ENCODE measurements at regions not wholly inside any gene's neighbourhood (a gene's known extent, or its start where the extent isn't known, plus 50 kb on each side); places are given as distances from the start of the nearest gene placed in this dataset.

GRCh38 chr2:45337481-45337880, 273.6 kb downstream of the SRBD1 start:
- no peak for DNase-seq

GRCh38 chr2:45334205-45334604, 276.9 kb downstream of the SRBD1 start:
- no peak for DNase-seq

GRCh38 chr2:45332567-45332966, 278.5 kb downstream of the SRBD1 start:
- peak; percentile 21 for DNase-seq

GRCh38 chr2:45332094-45332493, 279.0 kb downstream of the SRBD1 start:
- no peak for DNase-seq

GRCh38 chr2:45331410-45331786, 279.7 kb downstream of the SRBD1 start:
- DNase-seq: no peak

- DNase-seq: peak; percentile 84
These were observed 280.2 kb downstream of the SRBD1 start for GRCh38 chr2:45330637-45331409.

GRCh38 chr2:45330108-45330507, 281.0 kb downstream of the SRBD1 start:
- no peak for DNase-seq

- peak; percentile 3 for DNase-seq
These were observed 281.9 kb downstream of the SRBD1 start for GRCh38 chr2:45329045-45329677.

- no peak for DNase-seq
These were observed 282.7 kb downstream of the SRBD1 start for GRCh38 chr2:45328264-45328870.

GRCh38 chr2:45323344-45323743, 287.7 kb downstream of the SRBD1 start:
- DNase-seq: no peak

- no peak for DNase-seq
These were observed 290.1 kb downstream of the SRBD1 start for GRCh38 chr2:45320956-45321355.

- DNase-seq: no peak
These were observed 291.2 kb downstream of the SRBD1 start for GRCh38 chr2:45319683-45320455.

GRCh38 chr2:45318686-45319085, 292.4 kb downstream of the SRBD1 start:
- no peak for DNase-seq

GRCh38 chr2:45316576-45317338, 294.3 kb downstream of the SRBD1 start:
- no peak for DNase-seq

- no peak for DNase-seq
These were observed 295.2 kb downstream of the SRBD1 start for GRCh38 chr2:45315861-45316260.

GRCh38 chr2:45312275-45312674, 298.8 kb downstream of the SRBD1 start:
- no peak for DNase-seq

GRCh38 chr2:45311559-45311958, 299.5 kb downstream of the SRBD1 start:
- DNase-seq: no peak

GRCh38 chr2:45307147-45307546, 297.9 kb upstream of the SIX2 start:
- no peak for DNase-seq

- DNase-seq: no peak
These were observed 296.3 kb upstream of the SIX2 start for GRCh38 chr2:45305599-45305998.

GRCh38 chr2:45303417-45304202, 294.4 kb upstream of the SIX2 start:
- no peak for DNase-seq
